ENCODE measurements at regions not wholly inside any gene's neighbourhood (a gene's known extent, or its start where the extent isn't known, plus 50 kb on each side); places are given as distances from the start of the nearest gene placed in this dataset.

DNA sequence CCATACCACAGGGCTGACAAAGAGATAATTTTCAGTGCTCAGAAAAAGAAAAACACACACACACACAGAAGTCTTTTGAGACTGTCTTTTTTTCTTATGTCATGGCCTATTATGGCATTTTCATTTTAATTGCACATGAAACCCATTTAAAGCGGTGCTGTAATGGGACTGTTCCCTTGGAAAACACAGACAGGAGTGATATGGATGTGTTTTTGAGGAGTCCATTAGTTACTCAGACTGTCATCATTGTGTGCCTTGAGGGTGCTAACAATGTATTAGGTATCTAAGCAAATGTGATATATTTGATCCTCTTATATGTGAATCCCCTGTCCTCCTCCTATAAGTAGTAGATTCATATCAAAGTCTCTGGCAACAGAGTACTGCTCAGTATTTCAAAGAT is 642.0 kb upstream of the WWC1 start:
- no peaks in the 10 kb centered on the region for H3K79me1 ChIP-seq (replicated peaks; ENCODE audit: low read length, poor library complexity, severe bottlenecking)
- no peak overlapping the region for H2BK12ac ChIP-seq (ENCODE audit: low read length in 2 of 2)
- no peak overlapping the region for H3K4ac ChIP-seq (ENCODE audit: low read depth in 1 of 2, low read length in 2 of 2)
- no peak overlapping the region for H3K23ac ChIP-seq (ENCODE audit: low read length in 2 of 2)
- no peak overlapping the region for H4K8ac ChIP-seq (ENCODE audit: low read length)
- H2AK5ac ChIP-seq (ENCODE audit: low read length, severe bottlenecking), result no peak overlapping the region
- H4K91ac ChIP-seq (ENCODE audit: low read length), result no peak overlapping the region
- no peak overlapping the region for H3K27ac ChIP-seq (ENCODE audit: low read length, poor library complexity, severe bottlenecking)
- no peak overlapping the region for H3K9ac ChIP-seq (ENCODE audit: low read length)
- H2BK5ac ChIP-seq (ENCODE audit: low read depth, low read length, poor library complexity, severe bottlenecking), result no peak overlapping the region
- H2AFZ ChIP-seq (ENCODE audit: low read depth, low read length), result no peak overlapping the region
- H2BK120ac ChIP-seq (ENCODE audit: low read depth, low read length), result no peak overlapping the region
- H3K27me3 ChIP-seq (ENCODE audit: control insufficient read depth in 1 of 2, insufficient read depth in 1 of 2, low read length in 2 of 2), result no peaks in the 10 kb centered on the region
- H3K4me1 ChIP-seq (ENCODE audit: control insufficient read depth, insufficient read depth, low read depth, low read length), result peaks cover 5% of the 10 kb centered on the region
- no peaks in the 10 kb centered on the region for H3K9me3 ChIP-seq (ENCODE audit: control insufficient read depth, low read length)
- H3K4me3 ChIP-seq (ENCODE audit: insufficient read depth in 1 of 2, low read depth in 1 of 2, low read length in 2 of 2), result no peak overlapping the region
- H3K4me2 ChIP-seq (ENCODE audit: low read length, poor library complexity, severe bottlenecking), result no peak overlapping the region
- WGBS, result 100% methylated on average over 1 of the region's 1 CpG
- no peak overlapping the region for H2BK15ac ChIP-seq (ENCODE audit: low read depth, poor library complexity, severe bottlenecking)
- DNase-seq, result no peak
- no peak overlapping the region for H3K14ac ChIP-seq (ENCODE audit: low read length in 2 of 2)
- no peak overlapping the region for H3K18ac ChIP-seq (ENCODE audit: low read depth in 1 of 2, low read length in 2 of 2)
- no peaks in the 10 kb centered on the region for H3K36me3 ChIP-seq (ENCODE audit: control insufficient read depth in 1 of 2, insufficient read depth in 2 of 2, low read depth in 1 of 2, low read length in 2 of 2)

- H3K4me3 ChIP-seq (ENCODE audit: insufficient read depth in 1 of 2, low read depth in 1 of 2, low read length in 2 of 2), result no peak overlapping the region
- no peaks in the 10 kb centered on the region for H3K27me3 ChIP-seq (ENCODE audit: control insufficient read depth in 1 of 2, insufficient read depth in 1 of 2, low read length in 2 of 2)
- H2BK120ac ChIP-seq (ENCODE audit: low read depth, low read length), result no peak overlapping the region
- H2AFZ ChIP-seq (ENCODE audit: low read depth, low read length), result no peak overlapping the region
- H2BK15ac ChIP-seq (ENCODE audit: low read depth, poor library complexity, severe bottlenecking), result no peak overlapping the region
- no peak overlapping the region for H4K91ac ChIP-seq (ENCODE audit: low read length)
- H3K4me1 ChIP-seq (ENCODE audit: control insufficient read depth, insufficient read depth, low read depth, low read length), result peaks cover 5% of the 10 kb centered on the region
- H2BK5ac ChIP-seq (ENCODE audit: low read depth, low read length, poor library complexity, severe bottlenecking), result no peak overlapping the region
- H4K8ac ChIP-seq (ENCODE audit: low read length), result no peak overlapping the region
- no peaks in the 10 kb centered on the region for H3K36me3 ChIP-seq (ENCODE audit: control insufficient read depth in 1 of 2, insufficient read depth in 2 of 2, low read depth in 1 of 2, low read length in 2 of 2)
- no peak overlapping the region for H3K14ac ChIP-seq (ENCODE audit: low read length in 2 of 2)
- no peak overlapping the region for H3K9ac ChIP-seq (ENCODE audit: low read length)
- no peaks in the 10 kb centered on the region for H3K79me1 ChIP-seq (replicated peaks; ENCODE audit: low read length, poor library complexity, severe bottlenecking)
- H2BK12ac ChIP-seq (ENCODE audit: low read length in 2 of 2), result no peak overlapping the region
- no peak overlapping the region for H3K18ac ChIP-seq (ENCODE audit: low read depth in 1 of 2, low read length in 2 of 2)
- H2AK5ac ChIP-seq (ENCODE audit: low read length, severe bottlenecking), result no peak overlapping the region
- no peak for DNase-seq
- no peak overlapping the region for H3K23ac ChIP-seq (ENCODE audit: low read length in 2 of 2)
- H3K4me2 ChIP-seq (ENCODE audit: low read length, poor library complexity, severe bottlenecking), result no peak overlapping the region
- WGBS, result 80% methylated on average over 3 of the region's 3 CpGs
- H3K4ac ChIP-seq (ENCODE audit: low read depth in 1 of 2, low read length in 2 of 2), result no peak overlapping the region
- H3K9me3 ChIP-seq (ENCODE audit: control insufficient read depth, low read length), result no peaks in the 10 kb centered on the region
- H3K27ac ChIP-seq (ENCODE audit: low read length, poor library complexity, severe bottlenecking), result peak overlapping the region; percentile 25
These were observed 638.8 kb upstream of the WWC1 start for GRCh38 chr5:167652690-167653089.

DNA sequence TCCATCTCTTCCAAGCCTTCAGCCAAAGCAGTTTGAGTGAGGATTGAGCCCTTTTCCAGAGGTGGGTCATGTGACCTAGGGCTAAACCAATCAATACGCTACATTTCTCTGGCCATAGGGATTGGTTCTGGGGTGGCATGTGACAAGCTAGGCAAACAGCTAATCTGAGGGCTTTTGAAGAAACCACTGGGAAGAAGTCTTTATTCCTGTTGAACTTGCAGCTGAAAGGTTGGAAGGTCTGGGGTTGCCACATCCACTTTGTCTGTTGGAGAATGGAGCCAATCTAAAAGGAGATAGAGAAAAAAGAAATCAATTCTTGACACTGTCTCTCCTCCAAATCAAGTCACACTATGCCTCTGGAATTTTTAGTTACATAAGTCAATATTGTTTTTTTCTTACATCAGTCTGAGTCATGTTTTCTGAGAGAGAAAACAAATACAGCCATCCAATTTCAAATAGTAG is 637.8 kb upstream of the WWC1 start:
- Histone ChIP-seq H3K23ac (ENCODE audit: low read length in 2 of 2) (no peak overlapping the region), H4K91ac (ENCODE audit: low read length) (no peak overlapping the region), H3K4ac (ENCODE audit: low read depth in 1 of 2, low read length in 2 of 2) (no peak overlapping the region), H2AK5ac (ENCODE audit: low read length, severe bottlenecking) (peak overlapping the region; percentile 13), H3K4me2 (ENCODE audit: low read length, poor library complexity, severe bottlenecking) (no peak overlapping the region), H3K18ac (ENCODE audit: low read depth in 1 of 2, low read length in 2 of 2) (no peak overlapping the region), H3K9ac (ENCODE audit: low read length) (no peak overlapping the region), H3K4me3 (ENCODE audit: insufficient read depth in 1 of 2, low read depth in 1 of 2, low read length in 2 of 2) (no peak overlapping the region), H4K8ac (ENCODE audit: low read length) (no peak overlapping the region), H2BK12ac (ENCODE audit: low read length in 2 of 2) (no peak overlapping the region), H2BK5ac (ENCODE audit: low read depth, low read length, poor library complexity, severe bottlenecking) (peak overlapping the region; percentile 46), H3K36me3 (ENCODE audit: control insufficient read depth in 1 of 2, insufficient read depth in 2 of 2, low read depth in 1 of 2, low read length in 2 of 2) (no peaks in the 10 kb centered on the region), H3K27ac (ENCODE audit: low read length, poor library complexity, severe bottlenecking) (no peak overlapping the region), H3K14ac (ENCODE audit: low read length in 2 of 2) (no peak overlapping the region), H3K9me3 (ENCODE audit: control insufficient read depth, low read length) (no peaks in the 10 kb centered on the region), H3K79me1 (replicated peaks; ENCODE audit: low read length, poor library complexity, severe bottlenecking) (no peaks in the 10 kb centered on the region), H3K27me3 (ENCODE audit: control insufficient read depth in 1 of 2, insufficient read depth in 1 of 2, low read length in 2 of 2) (no peaks in the 10 kb centered on the region), H2BK120ac (ENCODE audit: low read depth, low read length) (no peak overlapping the region), H2AFZ (ENCODE audit: low read depth, low read length) (no peak overlapping the region), H2BK15ac (ENCODE audit: low read depth, poor library complexity, severe bottlenecking) (no peak overlapping the region), H3K4me1 (ENCODE audit: control insufficient read depth, insufficient read depth, low read depth, low read length) (peaks cover 5% of the 10 kb centered on the region)
- WGBS, result 100% methylated on average over 1 of the region's 1 CpG
- no peak for DNase-seq

DNA sequence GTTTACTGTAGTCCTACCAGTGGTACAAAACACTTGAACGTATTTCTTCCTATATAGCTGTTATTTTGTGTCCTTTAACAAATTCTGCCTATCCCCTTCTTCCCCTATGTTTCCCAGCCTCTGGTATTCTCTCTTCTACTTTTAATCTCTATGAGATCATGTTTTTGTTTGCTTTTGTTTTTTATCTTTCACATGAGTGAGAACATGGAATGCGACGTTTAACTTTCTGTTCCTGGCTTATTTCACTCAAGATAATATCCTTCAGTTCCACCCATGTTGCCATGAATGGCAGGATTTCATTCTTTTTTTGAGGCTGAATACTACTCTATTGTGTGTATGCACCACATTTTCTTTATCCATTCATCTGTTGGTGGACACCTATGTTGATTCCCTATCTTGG is 634.4 kb upstream of the WWC1 start:
- no peak overlapping the region for H2BK15ac ChIP-seq (ENCODE audit: low read depth, poor library complexity, severe bottlenecking)
- no peak overlapping the region for H3K4ac ChIP-seq (ENCODE audit: low read depth in 1 of 2, low read length in 2 of 2)
- no peak overlapping the region for H3K18ac ChIP-seq (ENCODE audit: low read depth in 1 of 2, low read length in 2 of 2)
- H4K91ac ChIP-seq (ENCODE audit: low read length), result no peak overlapping the region
- H3K4me2 ChIP-seq (ENCODE audit: low read length, poor library complexity, severe bottlenecking), result no peak overlapping the region
- 100% methylated on average over 1 of the region's 3 CpGs for WGBS
- no peak overlapping the region for H3K23ac ChIP-seq (ENCODE audit: low read length in 2 of 2)
- H3K14ac ChIP-seq (ENCODE audit: low read length in 2 of 2), result no peak overlapping the region
- H3K36me3 ChIP-seq (ENCODE audit: control insufficient read depth in 1 of 2, insufficient read depth in 2 of 2, low read depth in 1 of 2, low read length in 2 of 2), result no peaks in the 10 kb centered on the region
- no peak overlapping the region for H3K9ac ChIP-seq (ENCODE audit: low read length)
- no peaks in the 10 kb centered on the region for H3K27me3 ChIP-seq (ENCODE audit: control insufficient read depth in 1 of 2, insufficient read depth in 1 of 2, low read length in 2 of 2)
- no peak overlapping the region for H2BK120ac ChIP-seq (ENCODE audit: low read depth, low read length)
- peaks cover 5% of the 10 kb centered on the region for H3K4me1 ChIP-seq (ENCODE audit: control insufficient read depth, insufficient read depth, low read depth, low read length)
- no peak overlapping the region for H2AFZ ChIP-seq (ENCODE audit: low read depth, low read length)
- H2BK12ac ChIP-seq (ENCODE audit: low read length in 2 of 2), result no peak overlapping the region
- no peak overlapping the region for H4K8ac ChIP-seq (ENCODE audit: low read length)
- H2BK5ac ChIP-seq (ENCODE audit: low read depth, low read length, poor library complexity, severe bottlenecking), result no peak overlapping the region
- H2AK5ac ChIP-seq (ENCODE audit: low read length, severe bottlenecking), result no peak overlapping the region
- DNase-seq, result no peak
- H3K9me3 ChIP-seq (ENCODE audit: control insufficient read depth, low read length), result no peaks in the 10 kb centered on the region
- H3K27ac ChIP-seq (ENCODE audit: low read length, poor library complexity, severe bottlenecking), result no peak overlapping the region
- no peak overlapping the region for H3K4me3 ChIP-seq (ENCODE audit: insufficient read depth in 1 of 2, low read depth in 1 of 2, low read length in 2 of 2)
- no peaks in the 10 kb centered on the region for H3K79me1 ChIP-seq (replicated peaks; ENCODE audit: low read length, poor library complexity, severe bottlenecking)
